ENCODE measurements at regions not wholly inside any gene's neighbourhood (a gene's known extent, or its start where the extent isn't known, plus 50 kb on each side); places are given as distances from the start of the nearest gene placed in this dataset.

DNA sequence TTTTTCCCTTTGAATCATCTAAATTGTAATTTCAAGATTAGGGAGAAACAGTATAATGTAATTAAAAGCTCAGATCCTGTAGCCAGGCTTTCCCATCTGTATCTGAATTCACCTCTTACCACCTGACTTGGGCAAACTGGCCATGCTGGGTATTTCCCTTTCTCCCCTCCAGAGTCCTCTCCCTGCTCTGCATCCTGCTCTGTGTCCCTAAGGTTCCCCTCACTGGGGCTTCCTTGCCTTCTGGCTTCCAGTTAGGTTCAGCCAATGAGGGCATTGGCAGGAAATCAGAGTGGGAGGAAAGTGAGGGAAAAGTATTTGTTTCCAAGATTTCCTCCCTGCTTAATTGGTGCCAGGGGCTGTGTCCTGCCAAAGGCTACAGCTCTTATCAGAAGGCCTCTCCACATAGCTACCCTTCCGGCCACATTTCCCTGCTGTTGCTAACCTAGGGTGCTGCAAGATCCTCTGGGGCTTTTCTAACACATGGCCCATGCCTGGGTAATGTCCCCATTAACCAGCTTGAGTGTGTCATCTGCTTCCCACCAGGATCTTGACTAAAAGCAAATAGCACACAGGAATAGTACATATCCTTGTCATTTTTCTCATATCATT lies 51.0 kb upstream of the MPDZ start:
- H3K4me1 Mint-ChIP-seq = no peaks in the 10 kb centered on the region
- no peaks in the 10 kb centered on the region for H3K36me3 Mint-ChIP-seq (ENCODE audit: low read depth)
- Histone ChIP-seq H3K9me2 (ENCODE audit: insufficient read depth) (no peaks in the 10 kb centered on the region), H3F3A (replicated peaks; ENCODE audit: low read depth) (no peaks in the 10 kb centered on the region), H3K4me3 (no peak overlapping the region), H4K20me1 (replicated peaks; ENCODE audit: insufficient read depth) (no peaks in the 10 kb centered on the region), H3K4me1 (ENCODE audit: insufficient read depth) (no peaks in the 10 kb centered on the region), H3K36me3 (ENCODE audit: insufficient read depth) (no peaks in the 10 kb centered on the region), H3K4me2 (no peak overlapping the region), H3K27me3 (ENCODE audit: insufficient read depth) (no peaks in the 10 kb centered on the region), H2AFZ (peak overlapping the region; percentile 88; the same call in 1 of the 2 replicates), H3K79me2 (replicated peaks; ENCODE audit: insufficient read depth) (no peaks in the 10 kb centered on the region), H3K27ac (ENCODE audit: low read depth) (no peak overlapping the region; the same call in 1 of the 2 replicates)
- H3K27me3 Mint-ChIP-seq (ENCODE audit: insufficient read depth, low read depth, poor library complexity) = no peaks in the 10 kb centered on the region
- H3K9me3 Mint-ChIP-seq = no peaks in the 10 kb centered on the region
- H3K4me3 Mint-ChIP-seq = no peak overlapping the region
- DNase-seq (ENCODE audit: low spot score) = peak; percentile 11
- TF ChIP-seq ZNF462 (CRISPR knock-in tag; IDR thresholded peaks at IDR 0.05) (no peak), STAT1 (IDR thresholded peaks at IDR 0.05; ENCODE audit: unreplicated experiment) (no peak), ZNF331 (CRISPR knock-in tag; IDR thresholded peaks at IDR 0.05; ENCODE audit: low read depth) (no peak), CREB1 (CRISPR knock-in tag; IDR thresholded peaks at IDR 0.05; ENCODE audit: low read depth) (no peak), JUNB (IDR thresholded peaks at IDR 0.05; ENCODE audit: unreplicated experiment) (no peak), EZH2phosphoT487 (IDR thresholded peaks at IDR 0.05; ENCODE audit: unreplicated experiment) (no peak), REST (IDR thresholded peaks at IDR 0.05; ENCODE audit: unreplicated experiment) (no peak), POLR2AphosphoS5 (IDR thresholded peaks at IDR 0.05; ENCODE audit: low read depth) (no peak)
- TF ChIP-seq, protein P1, sequence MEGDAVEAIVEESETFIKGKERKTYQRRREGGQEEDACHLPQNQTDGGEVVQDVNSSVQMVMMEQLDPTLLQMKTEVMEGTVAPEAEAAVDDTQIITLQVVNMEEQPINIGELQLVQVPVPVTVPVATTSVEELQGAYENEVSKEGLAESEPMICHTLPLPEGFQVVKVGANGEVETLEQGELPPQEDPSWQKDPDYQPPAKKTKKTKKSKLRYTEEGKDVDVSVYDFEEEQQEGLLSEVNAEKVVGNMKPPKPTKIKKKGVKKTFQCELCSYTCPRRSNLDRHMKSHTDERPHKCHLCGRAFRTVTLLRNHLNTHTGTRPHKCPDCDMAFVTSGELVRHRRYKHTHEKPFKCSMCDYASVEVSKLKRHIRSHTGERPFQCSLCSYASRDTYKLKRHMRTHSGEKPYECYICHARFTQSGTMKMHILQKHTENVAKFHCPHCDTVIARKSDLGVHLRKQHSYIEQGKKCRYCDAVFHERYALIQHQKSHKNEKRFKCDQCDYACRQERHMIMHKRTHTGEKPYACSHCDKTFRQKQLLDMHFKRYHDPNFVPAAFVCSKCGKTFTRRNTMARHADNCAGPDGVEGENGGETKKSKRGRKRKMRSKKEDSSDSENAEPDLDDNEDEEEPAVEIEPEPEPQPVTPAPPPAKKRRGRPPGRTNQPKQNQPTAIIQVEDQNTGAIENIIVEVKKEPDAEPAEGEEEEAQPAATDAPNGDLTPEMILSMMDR (conservative IDR thresholded peaks at IDR 0.05; ENCODE audit: low read depth in 2 of 2) = no peak
- peak; percentile 75 for ATAC-seq
- no peak overlapping the region; the same call in 1 of the 2 replicates for H3K27ac Mint-ChIP-seq

Data from GM23338 (cell line).